ENCODE measurements at regions not wholly inside any gene's neighbourhood (a gene's known extent, or its start where the extent isn't known, plus 50 kb on each side); places are given as distances from the start of the nearest gene placed in this dataset.
"Not testable (repeated sequence)": the region's sequence is repeated elsewhere in the genome, so short reads cannot be mapped to it uniquely, and the experiment has no call there.

DNA sequence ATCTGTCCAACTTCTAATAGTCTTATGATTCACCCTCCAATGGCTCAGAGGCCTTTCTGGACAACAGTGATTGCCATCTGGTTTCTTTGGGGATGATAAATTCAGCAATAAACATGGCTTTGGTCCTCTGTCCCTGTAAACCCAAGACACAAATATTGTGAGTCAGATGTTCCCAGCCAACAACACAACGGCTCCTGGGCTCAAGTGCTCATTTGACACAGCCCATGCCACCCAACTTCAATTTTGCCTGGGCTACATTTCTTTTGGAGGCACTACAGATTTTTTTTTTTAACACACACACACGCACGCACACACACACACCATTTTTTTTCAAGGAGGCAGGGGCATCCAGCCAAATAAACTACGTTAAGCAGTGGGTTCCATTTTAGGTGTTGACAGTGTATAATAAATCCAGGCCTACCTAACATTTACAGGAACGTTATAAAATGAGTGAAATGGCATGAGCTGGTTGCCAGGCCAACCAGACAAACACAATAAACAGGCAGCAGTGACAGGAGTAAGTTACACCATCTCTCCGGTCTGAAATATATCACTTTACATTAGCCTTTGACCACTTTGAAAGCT is 939.9 kb upstream of the SOX9 start:
- no peak for DNase-seq

DNA sequence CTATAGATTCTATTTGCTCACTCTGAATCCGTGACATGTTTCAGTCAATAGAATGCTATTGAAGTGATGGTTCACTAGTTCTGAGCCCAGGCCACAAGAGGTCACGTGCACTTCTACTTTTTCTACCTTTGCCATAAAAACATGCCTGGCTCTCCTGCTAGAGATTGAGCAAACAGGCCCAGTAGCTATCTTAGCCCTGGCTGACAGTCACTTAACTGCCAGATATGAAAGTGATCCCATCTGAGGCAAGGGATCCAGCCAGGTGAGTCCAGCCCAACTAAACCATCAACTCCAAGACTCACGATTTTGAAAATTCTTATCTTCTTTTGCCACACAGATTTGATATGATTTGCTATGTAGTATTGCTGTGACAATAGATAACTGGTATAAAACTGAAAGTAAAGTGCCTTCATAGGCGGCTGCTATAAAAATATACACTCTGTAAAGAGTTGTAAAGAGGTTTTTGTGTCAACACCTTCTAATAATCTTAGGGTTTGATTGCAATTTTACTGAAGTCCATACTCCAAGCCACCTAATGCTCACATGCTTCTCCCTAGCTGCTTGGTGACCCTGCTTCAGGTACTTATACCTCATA is 937.7 kb upstream of the SOX9 start:
- no peak for DNase-seq

DNA sequence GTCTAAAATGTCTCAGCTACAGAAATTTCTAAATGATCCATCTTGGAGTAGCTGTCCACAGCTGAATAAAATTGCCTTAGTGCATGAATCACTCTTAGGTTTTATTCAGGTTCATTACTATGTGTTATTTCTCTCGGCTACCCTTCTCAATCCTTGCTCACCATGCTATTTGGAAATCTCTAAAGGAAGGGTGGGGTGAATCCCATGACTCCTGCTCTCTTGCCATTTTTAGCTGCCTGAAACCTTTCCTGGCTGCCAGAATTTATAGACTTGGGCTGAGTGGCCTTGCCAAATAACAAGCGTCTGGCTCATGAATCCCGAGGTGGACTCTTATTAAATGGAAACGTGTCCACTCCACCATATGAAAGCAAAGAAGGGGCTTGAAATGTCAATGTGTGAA is 936.1 kb upstream of the SOX9 start:
- no peak for DNase-seq

DNA sequence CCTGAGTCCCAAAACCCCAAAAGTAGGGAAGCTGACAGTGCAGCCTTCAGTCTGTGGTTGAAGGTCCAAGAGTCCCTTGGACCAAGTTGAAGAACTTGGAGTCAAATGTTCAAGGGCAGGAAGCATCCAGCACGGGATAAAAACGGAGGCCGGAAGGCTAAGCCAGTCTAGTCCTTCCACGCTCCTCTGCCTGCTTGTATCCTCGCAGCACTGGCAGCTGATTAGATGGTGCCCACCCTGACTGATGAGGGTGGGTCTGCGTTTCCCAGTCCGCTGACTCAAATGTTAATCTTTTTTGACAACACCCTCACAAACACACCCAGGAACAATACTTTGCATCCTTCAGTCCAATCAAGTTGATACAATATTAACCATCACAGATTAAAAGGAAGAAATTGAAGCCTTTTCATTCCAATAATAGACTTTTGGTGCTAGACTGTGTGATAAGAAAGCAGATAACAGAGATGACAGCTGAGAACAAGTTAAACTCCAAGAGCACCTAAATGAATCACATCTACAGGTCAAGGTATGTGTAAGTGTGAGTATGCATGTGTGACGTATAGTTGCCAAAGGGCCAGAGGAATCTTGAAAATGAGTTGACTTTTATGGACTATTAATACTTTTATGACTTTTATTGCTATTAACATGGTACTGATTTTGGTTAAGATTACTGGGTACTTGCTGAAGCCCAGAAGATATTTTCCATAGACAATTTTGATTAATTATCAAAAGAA is 933.5 kb upstream of the SOX9 start:
- no peak for DNase-seq

DNA sequence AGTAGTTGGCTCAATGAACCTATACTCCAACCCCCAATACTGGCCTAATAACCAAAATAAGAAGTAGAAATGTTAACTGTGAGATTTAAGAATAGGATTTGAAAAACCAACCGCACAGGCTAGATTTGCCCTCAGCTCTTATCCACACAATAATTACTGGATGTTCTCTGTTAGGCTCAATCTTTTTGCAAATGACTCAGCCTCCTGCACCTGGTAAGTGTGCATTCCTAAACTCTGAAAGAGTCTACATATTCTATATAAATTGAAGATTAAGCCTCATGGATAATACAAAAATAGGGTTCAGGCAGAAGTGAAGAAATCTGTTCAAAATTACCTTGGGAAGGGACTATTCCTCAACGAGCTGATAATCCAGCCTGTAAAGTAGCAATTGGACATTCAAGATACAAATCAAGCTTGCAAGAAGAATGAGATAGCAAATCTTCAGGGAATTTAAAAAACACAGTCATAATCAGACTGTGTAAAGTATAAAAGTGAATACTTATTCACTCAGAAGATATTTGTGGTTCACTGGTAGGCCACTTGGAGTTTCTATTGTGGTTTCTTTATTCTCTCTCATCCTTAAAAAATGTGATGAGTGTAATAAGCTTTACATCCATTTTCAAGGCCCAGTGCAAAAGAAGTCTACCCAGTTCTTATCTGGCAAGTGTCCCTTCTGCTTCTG is 931.9 kb upstream of the SOX9 start:
- DNase-seq: no peak

DNA sequence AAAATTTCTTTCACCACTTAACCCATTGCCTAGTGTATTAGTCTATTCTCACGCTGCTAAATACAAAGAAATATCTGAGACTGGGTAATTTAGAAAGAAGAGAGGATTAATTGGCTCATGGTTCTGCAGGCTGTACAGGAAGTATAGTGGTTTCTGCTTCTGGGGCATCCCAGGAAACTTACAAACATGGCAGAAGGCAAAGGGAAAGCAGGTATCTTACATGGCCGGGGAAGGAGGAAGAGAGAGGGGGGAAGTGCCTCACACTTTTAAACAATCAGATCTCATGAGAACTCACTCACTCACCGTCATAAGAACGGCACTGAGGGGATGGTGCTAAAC is 931.4 kb upstream of the SOX9 start:
- no peak for DNase-seq

DNA sequence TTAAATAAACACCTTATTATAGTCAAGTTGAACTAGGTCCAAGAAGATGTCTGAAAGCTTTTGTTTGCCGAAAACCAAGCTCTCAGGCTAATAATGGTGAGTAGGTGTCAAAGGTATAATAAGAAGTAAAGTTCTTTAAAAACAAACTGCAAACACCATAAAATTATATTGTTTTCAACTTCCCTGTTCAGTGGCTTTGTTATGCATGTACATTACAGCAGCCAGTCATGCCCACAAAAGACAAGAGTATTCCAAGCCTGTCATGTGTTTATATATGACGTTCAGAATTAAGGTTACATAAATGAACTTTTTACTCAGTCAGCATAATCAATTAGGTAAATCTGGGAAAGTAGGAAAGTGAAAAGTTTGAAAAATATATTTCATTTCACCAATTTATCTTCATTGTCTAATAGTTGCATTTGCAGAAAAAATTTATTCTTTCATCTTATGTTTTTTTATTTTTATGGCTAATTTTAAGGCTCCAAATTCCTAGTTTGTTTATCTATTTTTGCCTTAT is 928.7 kb upstream of the SOX9 start:
- no peak for DNase-seq

DNA sequence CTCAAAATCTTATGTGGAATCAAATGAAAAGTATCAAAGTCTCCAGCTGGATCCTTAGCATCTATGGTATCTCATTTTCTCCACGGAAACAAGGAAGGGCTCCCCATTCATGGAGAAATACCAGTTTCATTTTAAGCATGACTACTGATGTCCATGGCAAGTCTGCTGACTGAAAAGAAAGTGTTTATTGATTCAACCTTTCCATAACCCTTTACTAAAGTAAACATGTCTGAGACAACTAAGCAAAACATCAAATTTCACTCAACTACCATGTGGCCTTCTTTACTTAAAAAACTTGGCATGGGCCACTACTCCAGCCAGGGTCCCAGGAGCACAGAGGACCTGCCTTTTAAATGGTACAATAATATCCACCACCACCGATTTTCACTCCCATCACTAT is 928.0 kb upstream of the SOX9 start:
- DNase-seq: no peak

DNA sequence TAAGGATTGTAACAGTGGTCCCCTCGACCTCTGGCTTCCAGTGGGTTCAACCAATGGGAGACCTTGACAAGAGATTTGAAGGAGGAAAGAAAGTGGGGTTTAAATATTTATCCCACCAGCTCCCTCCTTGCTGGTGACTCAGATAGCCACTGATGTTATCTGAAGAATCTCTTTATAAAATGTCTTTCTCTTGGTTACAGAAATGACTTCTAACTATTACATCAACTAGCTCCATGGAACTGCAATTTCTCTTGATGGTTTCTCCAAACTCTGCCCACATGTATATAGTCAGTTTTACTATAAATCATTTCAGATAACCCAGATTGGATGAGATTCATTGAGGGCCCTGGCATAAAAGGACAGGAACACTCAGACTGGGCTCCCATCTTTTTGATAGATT is 920.2 kb upstream of the SOX9 start:
- no peak for DNase-seq

DNA sequence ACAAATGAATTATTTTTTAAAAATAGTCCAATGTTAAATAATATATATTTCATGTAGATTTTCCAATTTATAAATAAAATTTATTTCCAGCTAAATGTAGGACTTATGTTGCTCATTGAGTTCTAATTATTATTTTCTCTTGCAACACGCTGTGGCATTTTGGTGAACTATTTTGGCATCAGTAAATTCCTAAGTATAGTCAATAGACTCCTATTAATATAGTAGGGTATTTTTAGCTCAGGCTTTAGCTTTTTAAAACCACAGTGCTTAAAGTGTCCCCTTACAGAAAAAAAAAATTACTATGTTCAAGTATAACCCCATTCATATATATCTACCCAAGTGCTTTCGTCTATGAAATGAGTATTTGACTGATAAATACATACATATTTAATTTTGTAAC is 919.2 kb upstream of the SOX9 start:
- DNase-seq: no peak

DNA sequence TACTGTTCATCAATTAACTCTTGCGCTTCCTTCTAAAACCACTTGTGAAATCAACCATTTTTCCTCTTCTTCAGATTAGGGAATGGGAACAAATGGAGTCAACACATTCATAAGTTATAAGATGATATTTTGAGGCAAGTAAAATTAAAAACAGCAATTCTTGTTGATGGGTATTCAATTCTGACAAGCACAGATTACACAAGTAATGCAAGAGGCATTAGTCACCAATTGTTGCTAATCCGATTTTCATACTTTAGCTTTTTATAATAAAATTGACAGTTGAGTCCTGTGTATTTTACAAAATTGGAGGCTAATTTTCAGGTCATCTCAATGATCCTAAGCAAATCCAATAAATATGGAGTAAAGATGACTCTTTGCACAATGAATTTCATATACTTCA is 918.4 kb upstream of the SOX9 start:
- no peak for DNase-seq

DNA sequence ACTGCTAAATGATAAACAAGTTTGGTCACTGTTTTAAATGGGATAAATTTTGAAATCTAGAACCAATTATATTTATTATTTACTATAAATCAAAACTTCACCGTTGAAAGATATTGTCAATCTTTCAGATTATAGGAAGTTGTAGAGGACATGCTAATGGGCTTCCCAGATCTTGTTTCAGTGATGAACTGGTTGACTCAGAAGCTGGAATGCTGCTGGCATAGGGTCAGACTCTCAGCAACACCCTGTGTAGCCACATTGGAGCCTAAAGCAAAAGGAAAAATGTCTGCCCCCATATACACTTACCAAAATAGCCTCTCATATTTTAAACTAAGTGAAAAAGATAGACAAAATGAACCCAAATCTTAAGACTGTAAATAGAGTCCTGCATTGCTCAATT is 916.9 kb upstream of the SOX9 start:
- DNase-seq: no peak

DNA sequence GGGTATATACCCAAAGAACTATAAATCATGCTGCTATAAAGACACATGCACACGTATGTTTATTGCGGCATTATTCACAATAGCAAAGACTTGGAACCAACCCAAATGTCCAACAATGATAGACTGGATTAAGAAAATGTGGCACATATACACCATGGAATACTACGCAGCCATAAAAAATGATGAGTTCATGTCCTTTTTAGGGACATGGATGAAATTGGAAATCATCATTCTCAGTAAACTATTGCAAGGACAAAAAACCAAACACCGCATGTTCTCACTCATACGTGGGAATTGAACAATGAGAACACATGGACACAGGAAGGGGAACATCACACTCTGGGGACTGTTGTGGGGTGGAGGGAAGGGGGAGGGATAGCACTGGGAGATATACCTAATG is 914.9 kb upstream of the SOX9 start:
- DNase-seq: not testable (repeated sequence)

DNA sequence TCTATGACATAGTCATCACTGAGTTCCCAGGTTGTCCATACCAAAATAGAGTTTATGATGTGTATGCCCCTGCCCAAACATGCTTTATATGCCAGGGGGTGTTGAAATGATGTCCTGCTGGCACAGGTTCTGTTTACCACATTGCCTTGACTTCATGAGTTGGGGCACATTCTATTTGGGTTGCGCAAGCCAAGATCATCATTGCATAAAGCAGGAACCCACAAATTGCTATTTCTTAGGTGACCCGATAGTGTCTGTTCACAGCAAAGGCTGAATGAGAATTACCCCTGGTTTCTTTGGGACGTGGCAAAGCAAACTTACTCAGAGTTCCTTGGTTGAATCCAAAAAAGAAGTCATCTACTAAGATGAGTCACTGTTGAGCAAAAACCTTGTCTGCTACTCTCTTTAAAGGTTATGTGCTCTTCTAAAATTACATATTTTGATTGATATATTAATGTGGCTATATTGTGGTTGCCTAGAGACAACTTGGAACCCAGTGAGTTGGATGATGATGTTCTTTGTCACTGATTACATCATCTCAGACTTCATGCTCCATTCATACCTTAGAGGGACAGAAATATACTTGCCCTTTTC is 912.6 kb upstream of the SOX9 start:
- DNase-seq: no peak

DNA sequence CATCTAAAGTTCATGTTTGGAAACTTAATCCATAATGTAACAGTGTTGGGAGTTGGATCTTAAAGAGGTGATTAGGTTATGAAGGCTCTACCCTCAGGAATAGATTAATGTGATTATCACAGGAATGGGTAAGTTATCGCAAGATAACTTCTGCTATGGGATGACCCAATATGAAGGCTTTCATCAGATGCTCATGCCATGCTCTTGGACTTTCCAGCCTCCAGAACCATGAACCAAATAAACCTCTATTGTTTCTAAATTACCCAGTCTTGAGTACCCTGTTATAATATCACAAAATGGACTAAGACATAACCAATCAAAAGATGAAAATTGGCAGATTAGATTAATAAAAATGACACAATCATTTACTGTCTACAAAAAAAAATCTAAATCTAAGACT is 906.9 kb upstream of the SOX9 start:
- DNase-seq: no peak

DNA sequence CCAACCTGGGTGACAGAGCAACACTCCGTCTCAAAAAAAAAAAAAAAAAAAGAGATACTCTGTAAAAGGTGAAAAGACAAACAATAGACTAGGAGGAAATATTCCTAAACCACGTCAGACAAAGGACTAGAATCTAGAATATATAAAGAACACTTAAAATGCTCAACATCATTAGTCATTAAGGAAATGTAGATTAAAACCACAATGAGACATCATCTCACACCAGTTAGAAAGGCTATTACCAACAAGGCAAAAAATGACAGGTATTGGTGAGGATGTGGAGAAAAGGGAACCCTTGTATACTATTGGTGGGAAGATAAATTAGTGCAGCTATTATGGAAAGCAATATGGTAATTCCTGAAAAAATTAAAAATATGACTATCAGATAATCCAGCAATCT is 903.1 kb upstream of the SOX9 start:
- no peak for DNase-seq

DNA sequence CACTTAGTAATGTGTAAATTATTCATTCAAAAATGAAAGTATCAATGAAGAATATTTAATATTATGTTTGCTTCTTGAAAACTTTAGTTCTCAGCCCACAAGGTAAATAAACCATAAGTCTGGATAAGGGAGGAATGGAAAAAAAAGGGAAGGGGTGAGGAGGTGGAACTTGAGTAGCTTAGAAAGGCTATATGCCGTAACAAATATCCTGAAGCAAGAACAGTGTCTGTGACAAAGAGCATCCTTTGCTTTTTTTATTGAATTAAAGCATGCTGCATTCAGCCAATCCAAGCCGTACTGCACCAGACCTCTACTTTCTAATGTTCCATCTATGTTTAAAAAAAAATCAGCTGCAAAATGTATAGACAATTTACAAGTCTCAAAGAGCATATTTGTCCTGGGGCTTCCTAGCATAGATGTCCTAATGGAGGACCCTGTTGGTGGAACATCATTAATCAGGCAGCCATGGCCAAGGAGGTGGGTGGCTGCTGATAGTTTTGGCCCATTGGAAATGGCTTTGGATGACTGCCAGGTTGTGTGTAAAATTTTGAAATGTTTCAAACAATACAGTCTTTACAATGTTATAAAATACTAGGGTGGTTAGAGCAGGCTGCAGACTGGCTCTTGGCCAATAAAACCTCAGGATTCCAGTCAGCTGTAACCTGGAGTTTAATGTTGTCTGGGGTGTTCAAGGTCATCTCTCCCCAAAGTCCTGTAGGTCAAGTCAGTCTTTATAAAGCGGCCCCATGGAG is 895.8 kb upstream of the SOX9 start:
- no peak for DNase-seq

DNA sequence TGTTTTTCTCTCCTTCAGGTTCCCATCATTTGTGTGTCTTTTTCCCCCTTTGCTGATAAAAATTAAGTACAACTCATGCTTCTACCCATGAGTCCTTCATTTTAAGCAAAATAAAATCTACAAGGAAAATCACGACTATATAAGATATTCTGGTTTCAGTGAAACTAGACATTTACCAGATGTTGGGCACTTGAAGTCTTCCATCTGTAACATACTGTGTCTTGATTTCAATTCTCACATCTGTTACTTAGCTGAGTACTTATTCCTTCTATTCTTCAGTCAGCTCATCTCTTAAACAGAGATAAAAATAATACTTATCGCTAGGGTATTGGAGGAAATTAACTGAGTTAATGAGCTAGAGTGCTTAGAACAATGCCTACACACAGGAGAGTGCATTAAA is 893.0 kb upstream of the SOX9 start:
- DNase-seq: no peak

DNA sequence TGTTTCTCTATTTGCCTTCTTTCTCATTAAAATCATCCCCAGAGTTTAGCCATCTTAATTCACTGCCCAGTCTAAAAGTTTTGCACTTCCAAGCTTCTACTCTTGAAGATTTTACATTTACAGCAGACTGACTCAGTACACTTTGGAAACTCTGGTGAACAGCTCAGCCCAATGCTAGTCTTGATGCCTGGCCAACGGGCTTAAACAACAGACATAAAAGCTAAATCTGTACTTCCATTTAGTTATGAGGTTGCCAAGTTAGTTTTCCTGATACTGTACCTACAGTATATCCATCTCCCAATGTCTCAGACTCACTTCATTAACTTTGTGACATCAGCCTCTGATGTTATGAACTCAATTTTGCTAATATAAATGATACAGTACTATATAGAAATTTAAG is 891.8 kb upstream of the SOX9 start:
- DNase-seq: no peak

DNA sequence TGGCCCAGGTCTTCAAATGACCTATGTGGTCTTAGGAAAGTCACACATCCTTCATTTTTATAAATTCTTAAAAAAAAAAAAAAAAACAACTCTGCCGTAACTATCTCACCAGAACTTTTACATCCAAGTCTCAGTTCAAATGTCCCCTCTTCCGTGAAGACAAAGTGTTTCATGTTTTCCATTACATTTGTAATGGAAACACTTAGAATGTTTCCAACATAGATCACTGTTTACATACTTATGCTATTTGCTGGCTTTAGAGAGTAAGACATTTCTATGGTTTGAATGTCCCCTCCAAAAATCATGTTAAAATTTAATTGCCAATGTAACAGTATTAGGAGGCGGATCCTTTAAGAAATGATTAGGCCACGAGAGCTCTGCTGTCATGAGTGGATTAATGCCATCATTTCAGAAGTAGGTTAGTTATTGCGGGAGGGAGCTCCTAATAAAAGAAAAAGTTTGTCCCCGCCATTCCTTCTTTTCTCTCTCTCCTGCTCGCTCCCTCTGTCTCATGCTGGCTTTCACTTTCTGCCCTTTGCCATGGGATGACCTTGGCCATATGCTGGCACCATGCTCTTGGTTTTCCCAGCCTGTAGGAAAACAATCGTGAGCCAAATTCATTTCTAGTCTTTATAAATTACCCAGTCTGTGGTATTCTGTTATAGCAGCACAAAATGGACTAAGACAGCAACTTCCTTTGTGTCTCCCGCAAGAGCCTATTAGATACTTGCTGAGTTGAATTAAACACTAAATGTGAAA is 887.8 kb upstream of the SOX9 start:
- no peak for DNase-seq

DNA sequence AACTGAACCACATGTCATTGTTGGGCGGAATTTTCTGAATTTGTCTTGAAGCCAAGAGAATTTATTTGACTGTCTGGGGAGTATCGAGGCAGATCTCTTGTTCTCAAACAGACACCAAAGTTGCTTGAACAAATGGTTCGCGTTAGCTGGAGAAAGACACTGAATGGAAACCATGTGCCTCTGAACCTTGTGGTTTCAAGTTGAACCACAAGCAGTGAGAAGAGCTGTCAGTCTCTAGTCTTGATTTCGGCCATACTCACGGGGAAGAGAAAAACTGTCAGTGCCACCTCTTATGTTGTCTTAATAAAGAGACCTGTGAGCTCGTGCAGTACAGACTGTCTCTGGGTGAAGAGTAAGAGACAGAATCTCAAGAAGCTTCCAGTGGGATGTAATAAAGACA is 886.5 kb upstream of the SOX9 start:
- no peak for DNase-seq

DNA sequence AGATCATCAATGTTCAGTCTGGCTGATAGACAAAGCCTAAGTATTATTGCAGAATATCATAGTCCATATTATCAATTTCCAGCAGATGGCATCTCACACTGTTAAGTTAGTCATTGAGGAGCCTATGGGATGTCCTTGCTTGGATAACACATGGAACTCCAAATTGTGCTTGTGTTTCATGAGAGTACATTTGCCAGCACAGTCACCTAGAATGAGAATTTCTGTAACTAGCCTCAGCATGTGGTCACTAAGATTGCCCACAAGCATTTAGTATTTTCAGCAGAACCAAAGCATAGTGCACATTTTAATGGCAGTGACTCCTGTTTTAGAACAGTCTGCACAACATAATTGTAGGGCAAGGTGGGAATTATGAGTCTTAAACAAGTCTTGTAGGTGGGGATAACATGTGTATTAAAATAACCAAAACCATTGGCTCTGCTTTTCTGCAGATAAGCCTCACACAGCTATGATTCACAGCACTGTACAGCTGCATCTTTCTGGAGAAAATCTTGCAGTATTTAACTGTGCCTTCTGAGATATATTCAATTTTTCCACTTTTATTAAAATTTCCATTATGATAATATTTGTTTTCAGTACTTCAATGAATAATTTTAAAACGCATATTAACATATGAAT is 882.8 kb upstream of the SOX9 start:
- no peak for DNase-seq
